ENCODE measurements at regions not wholly inside any gene's neighbourhood (a gene's known extent, or its start where the extent isn't known, plus 50 kb on each side); places are given as distances from the start of the nearest gene placed in this dataset.

GRCh38 chr2:12863937-12864336, 147.2 kb downstream of the TRIB2 start:
- no peak for TF ChIP-seq ZNF274 (IDR thresholded peaks at IDR 0.05; ENCODE audit: low read depth, low read length)
- TF ChIP-seq YY1 (IDR thresholded peaks at IDR 0.05; ENCODE audit: insufficient read depth, insufficient read length) = no peak
- no peak for TF ChIP-seq SUZ12 (IDR thresholded peaks at IDR 0.05; ENCODE audit: extremely low read depth, insufficient read depth, insufficient read length)

Measured in NT2/D1 (cell line).